SK-N-SH (cell line): ENCODE measurements at regions not wholly inside any gene's neighbourhood (a gene's known extent, or its start where the extent isn't known, plus 50 kb on each side); places are given as distances from the start of the nearest gene placed in this dataset.

Experiments
- CTCF ChIA-PET: fragments of 300-600, 350-600 bp; formaldehyde crosslinking; extraction: SDS; loops from one replicate; lab custom pipeline; 2021; lab: Yijun Ruan, JAX
- POLR2A ChIA-PET: fragments of 350-600 bp; sonication (Branson Sonifier 250); formaldehyde crosslinking; extraction: SDS; loops from one replicate; lab custom pipeline; 2020; ENCODE audit warnings: antibody characterized with exemption, inconsistent platforms; lab: Yijun Ruan, JAX
- DNase-seq: peaks from one replicate; pipeline ENCODE4 v3.0.0; 2012
- H2AFZ ChIP-seq: fragments of 200-600 bp; sonication (generic); 2 replicates; pipeline ENCODE4 v1.8.1; 2016; ENCODE audit warnings: antibody characterized with exemption, mild to moderate bottlenecking, low read depth
- H3F3A ChIP-seq: fragments of 200-600 bp; sonication (generic); replicated peaks from 2 replicates; pipeline ENCODE3; 2016; ENCODE audit warnings: antibody characterized with exemption, mild to moderate bottlenecking; ENCODE audit not compliant: insufficient read depth
- H3K27ac ChIP-seq, 2 experiments: fragments of 200-500 bp in 1 of 2; fragments of 200-600 bp in 1 of 2; sonication (Bioruptor generic) in 1 of 2; sonication (generic), shearing (Covaris generic) in 1 of 2; 2 replicates each; pipeline versions ENCODE4 v1.5.1 to v1.6.1; 2014 to 2016; ENCODE audit warnings: low read depth in 2 of 2, inconsistent platforms in 1 of 2, low read length in 1 of 2, mild to moderate bottlenecking in 1 of 2, mixed read lengths in 1 of 2
- H3K27me3 ChIP-seq: fragments of 200-600 bp; sonication (generic), shearing (Covaris generic); 2 replicates; pipeline ENCODE4 v1.6.1; 2016; ENCODE audit warnings: mixed run types; ENCODE audit not compliant: insufficient read depth
- H3K36me3 ChIP-seq, 2 experiments: fragments of 200-500 bp in 1 of 2; fragments of 200-600 bp in 1 of 2; sonication (Bioruptor generic) in 1 of 2; sonication (generic) in 1 of 2; replicated peaks in 1 of 2; 2 replicates each; pipeline versions ENCODE3 to v1.5.1; 2014 to 2016; ENCODE audit warnings: low read length in 1 of 2, mild to moderate bottlenecking in 1 of 2; ENCODE audit not compliant: insufficient read depth in 2 of 2, control insufficient read depth in 1 of 2
- H3K4me1 ChIP-seq, 2 experiments: fragments of 200-500 bp in 1 of 2; fragments of 200-600 bp in 1 of 2; sonication (Bioruptor generic) in 1 of 2; sonication (generic), shearing (Covaris generic) in 1 of 2; 2 replicates each; pipeline versions ENCODE4 v1.5.1 to v1.6.1; 2014 to 2016; ENCODE audit warnings: low read depth in 1 of 2, low read length in 1 of 2, mixed run types in 1 of 2; ENCODE audit not compliant: insufficient read depth in 2 of 2, control insufficient read depth in 1 of 2
- H3K4me2 ChIP-seq: fragments of 200-600 bp; sonication (generic), shearing (Covaris generic); 2 replicates; pipeline ENCODE4 v1.6.1; 2017; ENCODE audit warnings: mixed run types
- H3K4me3 ChIP-seq, 2 experiments: fragments of 200-500 bp in 1 of 2; fragments of 200-600 bp in 1 of 2; sonication (Bioruptor generic) in 1 of 2; sonication (generic), shearing (Covaris generic) in 1 of 2; 2 replicates each; pipeline versions ENCODE4 v1.5.1 to v1.8.1; 2014 to 2016; ENCODE audit warnings: low read depth in 2 of 2, inconsistent platforms in 1 of 2, low read length in 1 of 2, mild to moderate bottlenecking in 1 of 2, mixed read lengths in 1 of 2, moderate library complexity in 1 of 2
- H3K79me2 ChIP-seq: fragments of 200-600 bp; sonication (generic); 2 replicates; pipeline ENCODE4 v1.8.1; 2017; ENCODE audit warnings: mild to moderate bottlenecking; ENCODE audit not compliant: insufficient read depth
- H3K9ac ChIP-seq: fragments of 200-600 bp; sonication (generic); 2 replicates; pipeline ENCODE4 v1.6.1; 2017; ENCODE audit warnings: mixed run types
- H3K9me2 ChIP-seq: fragments of 200-600 bp; sonication (generic); 2 replicates; pipeline ENCODE4 v1.6.1; 2017; ENCODE audit warnings: mixed run types
- H3K9me3 ChIP-seq: fragments of 200-600 bp; sonication (generic); 2 replicates; pipeline ENCODE4 v1.6.1; 2017; ENCODE audit warnings: mixed run types, mild to moderate bottlenecking, moderate library complexity
- H4K20me1 ChIP-seq: fragments of 200-600 bp; sonication (generic); 2 replicates; pipeline ENCODE4 v1.6.1; 2017; ENCODE audit warnings: mild to moderate bottlenecking, mixed run types; ENCODE audit not compliant: insufficient read depth
- ELF1 ChIP-seq: IDR thresholded peaks from 2 replicates; pipeline ENCODE4 v1.4.0; 2012
- EP300 ChIP-seq, 2 experiments: IDR thresholded peaks; 2 replicates each; pipeline versions ENCODE4 v1.4.0 to v1.6.1; 2012; ENCODE audit warnings: borderline replicate concordance in 1 of 2, low read depth in 1 of 2, low read length in 1 of 2
- GABPA ChIP-seq: IDR thresholded peaks from 2 replicates; pipeline ENCODE4 v1.4.0; 2012; ENCODE audit warnings: low read depth, mild to moderate bottlenecking
- JUND ChIP-seq: IDR thresholded peaks from 2 replicates; pipeline ENCODE4 v1.4.0; 2012
- NRF1 ChIP-seq: IDR thresholded peaks from 2 replicates; pipeline ENCODE4 v1.6.1; 2012; ENCODE audit warnings: low read depth, mild to moderate bottlenecking, low read length
- POLR2AphosphoS5 ChIP-seq: IDR thresholded peaks from 2 replicates; pipeline ENCODE4 v1.6.1; 2012; ENCODE audit warnings: low read depth, low read length
- RAD21 ChIP-seq: IDR thresholded peaks from 2 replicates; pipeline ENCODE4 v1.6.1; 2012; ENCODE audit warnings: mild to moderate bottlenecking, low read length
- SIN3A ChIP-seq: IDR thresholded peaks from 2 replicates; pipeline ENCODE4 v1.6.1; 2012; ENCODE audit warnings: low read depth, mild to moderate bottlenecking, low read length, moderate library complexity, borderline replicate concordance
- TAF1 ChIP-seq: IDR thresholded peaks from 2 replicates; pipeline ENCODE4 v1.6.1; 2012; ENCODE audit warnings: low read depth, mild to moderate bottlenecking, low read length, moderate library complexity, borderline replicate concordance
- TCF12 ChIP-seq: IDR thresholded peaks from 2 replicates; pipeline ENCODE4 v1.4.0; 2012
- WGBS: methylation state at CpG from one replicate; pipeline ENCODE4 v1.1.6; 2017; ENCODE audit warnings: low lambda C conversion rate; 5-methylcytosine and 5-hydroxymethylcytosine counted together
- TF ChIP-seq, protein P1 (sequence below): IDR thresholded peaks from 2 replicates; pipeline ENCODE4 v1.6.1; 2012; ENCODE audit warnings: mild to moderate bottlenecking, low read depth, low read length, moderate library complexity
- TF ChIP-seq, protein P2 (sequence below): fragments of 150-350 bp; IDR thresholded peaks from 2 replicates; pipeline ENCODE4 v1.6.1; 2017; ENCODE audit warnings: antibody characterized with exemption, low read length, low read depth, borderline replicate concordance
- TF ChIP-seq, protein P3 (sequence below): IDR thresholded peaks from 2 replicates; pipeline ENCODE4; 2012
- TF ChIP-seq, protein P4 (sequence below): fragments of 150-350 bp; IDR thresholded peaks from 2 replicates; pipeline ENCODE4 v1.6.1; 2016; ENCODE audit warnings: mild to moderate bottlenecking, low read depth, low read length
- TF ChIP-seq, protein P5 (sequence below): IDR thresholded peaks from 2 replicates; pipeline ENCODE4 v1.4.0; 2012; ENCODE audit warnings: low read depth, borderline replicate concordance
- TF ChIP-seq, protein P6 (sequence below): fragments of 200-600 bp; sonication (generic); IDR thresholded peaks from 2 replicates; pipeline ENCODE4 v1.6.1; 2017; ENCODE audit warnings: antibody characterized with exemption, mild to moderate bottlenecking, moderate library complexity
- TF ChIP-seq, protein P7 (sequence below): IDR thresholded peaks from 2 replicates; pipeline ENCODE4 v1.4.0; 2012; ENCODE audit warnings: low read depth, borderline replicate concordance

DNA sequence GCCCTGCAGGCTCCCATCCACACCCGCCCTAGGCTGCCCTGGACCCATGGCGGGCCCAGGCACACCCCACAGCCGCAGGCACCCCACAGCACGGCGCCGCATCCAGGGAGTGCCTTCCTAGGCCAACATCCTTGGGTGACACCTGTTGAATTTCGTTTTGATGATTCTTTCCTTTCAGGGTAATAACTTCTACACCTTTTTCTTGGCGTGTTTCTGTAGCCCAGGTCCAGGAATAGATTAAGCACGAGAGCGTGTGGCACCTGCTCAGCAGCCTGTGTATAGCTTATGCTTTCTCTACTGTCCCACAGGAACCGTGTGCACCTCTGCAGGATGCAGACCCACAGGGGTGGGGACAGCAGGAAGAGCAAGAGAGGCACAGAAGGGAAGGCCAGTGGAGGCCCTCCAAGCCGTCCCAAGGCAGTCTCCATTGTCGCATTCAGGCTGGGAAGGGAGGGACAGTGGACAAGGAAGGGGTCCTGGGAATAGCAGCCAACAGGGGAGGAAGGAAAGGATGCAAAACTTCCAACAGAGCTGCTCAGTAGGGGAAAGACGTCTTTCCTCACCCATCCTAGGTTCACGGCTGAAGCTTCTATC lies 118.1 kb upstream of the AFDN start:
- H3K9me2 ChIP-seq, result no peaks in the 10 kb centered on the region
- no peaks in the 10 kb centered on the region for H3K79me2 ChIP-seq
- ChIA-PET CTCF (interaction anchor here (2.1 kb wide), 1 partner anchor 9 kb away, joined by 6 read pairs; no protein-coding TSS in a partner anchor), POLR2A (interaction anchor here (0.7 kb wide), 1 partner anchor 24 kb away, joined by 3 read pairs; no protein-coding TSS in a partner anchor)
- H3K36me3 ChIP-seq, result no peaks in the 10 kb centered on the region
- H2AFZ ChIP-seq, result no peak overlapping the region
- H3K4me1 ChIP-seq, result peaks cover 0 to 4% of the 10 kb centered on the region in 2 experiments; a peak in 1 of 4 replicates
- H3K4me3 ChIP-seq, result no peak overlapping the region
- H3K27ac ChIP-seq, result no peak overlapping the region
- WGBS, result 51% methylated on average over 14 of the region's 15 CpGs
- TF ChIP-seq, protein P1, sequence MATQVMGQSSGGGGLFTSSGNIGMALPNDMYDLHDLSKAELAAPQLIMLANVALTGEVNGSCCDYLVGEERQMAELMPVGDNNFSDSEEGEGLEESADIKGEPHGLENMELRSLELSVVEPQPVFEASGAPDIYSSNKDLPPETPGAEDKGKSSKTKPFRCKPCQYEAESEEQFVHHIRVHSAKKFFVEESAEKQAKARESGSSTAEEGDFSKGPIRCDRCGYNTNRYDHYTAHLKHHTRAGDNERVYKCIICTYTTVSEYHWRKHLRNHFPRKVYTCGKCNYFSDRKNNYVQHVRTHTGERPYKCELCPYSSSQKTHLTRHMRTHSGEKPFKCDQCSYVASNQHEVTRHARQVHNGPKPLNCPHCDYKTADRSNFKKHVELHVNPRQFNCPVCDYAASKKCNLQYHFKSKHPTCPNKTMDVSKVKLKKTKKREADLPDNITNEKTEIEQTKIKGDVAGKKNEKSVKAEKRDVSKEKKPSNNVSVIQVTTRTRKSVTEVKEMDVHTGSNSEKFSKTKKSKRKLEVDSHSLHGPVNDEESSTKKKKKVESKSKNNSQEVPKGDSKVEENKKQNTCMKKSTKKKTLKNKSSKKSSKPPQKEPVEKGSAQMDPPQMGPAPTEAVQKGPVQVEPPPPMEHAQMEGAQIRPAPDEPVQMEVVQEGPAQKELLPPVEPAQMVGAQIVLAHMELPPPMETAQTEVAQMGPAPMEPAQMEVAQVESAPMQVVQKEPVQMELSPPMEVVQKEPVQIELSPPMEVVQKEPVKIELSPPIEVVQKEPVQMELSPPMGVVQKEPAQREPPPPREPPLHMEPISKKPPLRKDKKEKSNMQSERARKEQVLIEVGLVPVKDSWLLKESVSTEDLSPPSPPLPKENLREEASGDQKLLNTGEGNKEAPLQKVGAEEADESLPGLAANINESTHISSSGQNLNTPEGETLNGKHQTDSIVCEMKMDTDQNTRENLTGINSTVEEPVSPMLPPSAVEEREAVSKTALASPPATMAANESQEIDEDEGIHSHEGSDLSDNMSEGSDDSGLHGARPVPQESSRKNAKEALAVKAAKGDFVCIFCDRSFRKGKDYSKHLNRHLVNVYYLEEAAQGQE, result no peak
- TF ChIP-seq TCF12 (no peak), EP300 (IDR thresholded peaks at IDR 0.05; ENCODE audit: borderline replicate concordance in 1 of 2, low read depth in 1 of 2, low read length in 1 of 2) (no peak), SIN3A (no peak), NRF1 (no peak), RAD21 (no peak), TAF1 (no peak), JUND (no peak), ELF1 (no peak), POLR2AphosphoS5 (no peak), GABPA (no peak)
- TF ChIP-seq, protein P2, sequence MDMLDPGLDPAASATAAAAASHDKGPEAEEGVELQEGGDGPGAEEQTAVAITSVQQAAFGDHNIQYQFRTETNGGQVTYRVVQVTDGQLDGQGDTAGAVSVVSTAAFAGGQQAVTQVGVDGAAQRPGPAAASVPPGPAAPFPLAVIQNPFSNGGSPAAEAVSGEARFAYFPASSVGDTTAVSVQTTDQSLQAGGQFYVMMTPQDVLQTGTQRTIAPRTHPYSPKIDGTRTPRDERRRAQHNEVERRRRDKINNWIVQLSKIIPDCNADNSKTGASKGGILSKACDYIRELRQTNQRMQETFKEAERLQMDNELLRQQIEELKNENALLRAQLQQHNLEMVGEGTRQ, result no peak
- TF ChIP-seq, protein P3, sequence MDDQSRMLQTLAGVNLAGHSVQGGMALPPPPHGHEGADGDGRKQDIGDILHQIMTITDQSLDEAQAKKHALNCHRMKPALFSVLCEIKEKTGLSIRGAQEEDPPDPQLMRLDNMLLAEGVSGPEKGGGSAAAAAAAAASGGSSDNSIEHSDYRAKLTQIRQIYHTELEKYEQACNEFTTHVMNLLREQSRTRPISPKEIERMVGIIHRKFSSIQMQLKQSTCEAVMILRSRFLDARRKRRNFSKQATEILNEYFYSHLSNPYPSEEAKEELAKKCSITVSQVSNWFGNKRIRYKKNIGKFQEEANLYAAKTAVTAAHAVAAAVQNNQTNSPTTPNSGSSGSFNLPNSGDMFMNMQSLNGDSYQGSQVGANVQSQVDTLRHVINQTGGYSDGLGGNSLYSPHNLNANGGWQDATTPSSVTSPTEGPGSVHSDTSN, result no peak
- TF ChIP-seq, protein P4, sequence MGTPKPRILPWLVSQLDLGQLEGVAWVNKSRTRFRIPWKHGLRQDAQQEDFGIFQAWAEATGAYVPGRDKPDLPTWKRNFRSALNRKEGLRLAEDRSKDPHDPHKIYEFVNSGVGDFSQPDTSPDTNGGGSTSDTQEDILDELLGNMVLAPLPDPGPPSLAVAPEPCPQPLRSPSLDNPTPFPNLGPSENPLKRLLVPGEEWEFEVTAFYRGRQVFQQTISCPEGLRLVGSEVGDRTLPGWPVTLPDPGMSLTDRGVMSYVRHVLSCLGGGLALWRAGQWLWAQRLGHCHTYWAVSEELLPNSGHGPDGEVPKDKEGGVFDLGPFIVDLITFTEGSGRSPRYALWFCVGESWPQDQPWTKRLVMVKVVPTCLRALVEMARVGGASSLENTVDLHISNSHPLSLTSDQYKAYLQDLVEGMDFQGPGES, result no peak
- TF ChIP-seq, protein P5, sequence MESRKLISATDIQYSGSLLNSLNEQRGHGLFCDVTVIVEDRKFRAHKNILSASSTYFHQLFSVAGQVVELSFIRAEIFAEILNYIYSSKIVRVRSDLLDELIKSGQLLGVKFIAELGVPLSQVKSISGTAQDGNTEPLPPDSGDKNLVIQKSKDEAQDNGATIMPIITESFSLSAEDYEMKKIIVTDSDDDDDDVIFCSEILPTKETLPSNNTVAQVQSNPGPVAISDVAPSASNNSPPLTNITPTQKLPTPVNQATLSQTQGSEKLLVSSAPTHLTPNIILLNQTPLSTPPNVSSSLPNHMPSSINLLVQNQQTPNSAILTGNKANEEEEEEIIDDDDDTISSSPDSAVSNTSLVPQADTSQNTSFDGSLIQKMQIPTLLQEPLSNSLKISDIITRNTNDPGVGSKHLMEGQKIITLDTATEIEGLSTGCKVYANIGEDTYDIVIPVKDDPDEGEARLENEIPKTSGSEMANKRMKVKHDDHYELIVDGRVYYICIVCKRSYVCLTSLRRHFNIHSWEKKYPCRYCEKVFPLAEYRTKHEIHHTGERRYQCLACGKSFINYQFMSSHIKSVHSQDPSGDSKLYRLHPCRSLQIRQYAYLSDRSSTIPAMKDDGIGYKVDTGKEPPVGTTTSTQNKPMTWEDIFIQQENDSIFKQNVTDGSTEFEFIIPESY, result no peak
- TF ChIP-seq, protein P6, sequence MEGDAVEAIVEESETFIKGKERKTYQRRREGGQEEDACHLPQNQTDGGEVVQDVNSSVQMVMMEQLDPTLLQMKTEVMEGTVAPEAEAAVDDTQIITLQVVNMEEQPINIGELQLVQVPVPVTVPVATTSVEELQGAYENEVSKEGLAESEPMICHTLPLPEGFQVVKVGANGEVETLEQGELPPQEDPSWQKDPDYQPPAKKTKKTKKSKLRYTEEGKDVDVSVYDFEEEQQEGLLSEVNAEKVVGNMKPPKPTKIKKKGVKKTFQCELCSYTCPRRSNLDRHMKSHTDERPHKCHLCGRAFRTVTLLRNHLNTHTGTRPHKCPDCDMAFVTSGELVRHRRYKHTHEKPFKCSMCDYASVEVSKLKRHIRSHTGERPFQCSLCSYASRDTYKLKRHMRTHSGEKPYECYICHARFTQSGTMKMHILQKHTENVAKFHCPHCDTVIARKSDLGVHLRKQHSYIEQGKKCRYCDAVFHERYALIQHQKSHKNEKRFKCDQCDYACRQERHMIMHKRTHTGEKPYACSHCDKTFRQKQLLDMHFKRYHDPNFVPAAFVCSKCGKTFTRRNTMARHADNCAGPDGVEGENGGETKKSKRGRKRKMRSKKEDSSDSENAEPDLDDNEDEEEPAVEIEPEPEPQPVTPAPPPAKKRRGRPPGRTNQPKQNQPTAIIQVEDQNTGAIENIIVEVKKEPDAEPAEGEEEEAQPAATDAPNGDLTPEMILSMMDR, result no peak
- TF ChIP-seq, protein P7, sequence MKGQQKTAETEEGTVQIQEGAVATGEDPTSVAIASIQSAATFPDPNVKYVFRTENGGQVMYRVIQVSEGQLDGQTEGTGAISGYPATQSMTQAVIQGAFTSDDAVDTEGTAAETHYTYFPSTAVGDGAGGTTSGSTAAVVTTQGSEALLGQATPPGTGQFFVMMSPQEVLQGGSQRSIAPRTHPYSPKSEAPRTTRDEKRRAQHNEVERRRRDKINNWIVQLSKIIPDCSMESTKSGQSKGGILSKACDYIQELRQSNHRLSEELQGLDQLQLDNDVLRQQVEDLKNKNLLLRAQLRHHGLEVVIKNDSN, result no peak
- H3F3A ChIP-seq, result no peaks in the 10 kb centered on the region
- H3K27me3 ChIP-seq, result no peaks in the 10 kb centered on the region
- H3K4me2 ChIP-seq, result no peak overlapping the region
- H3K9ac ChIP-seq, result no peak overlapping the region
- peak; percentile 7 for DNase-seq
- H4K20me1 ChIP-seq, result no peaks in the 10 kb centered on the region
- H3K9me3 ChIP-seq, result no peaks in the 10 kb centered on the region
